GM18858 (cell line): ENCODE measurements at regions not wholly inside any gene's neighbourhood (a gene's known extent, or its start where the extent isn't known, plus 50 kb on each side); places are given as distances from the start of the nearest gene placed in this dataset.
"Not testable (repeated sequence)": the region's sequence is repeated elsewhere in the genome, so short reads cannot be mapped to it uniquely, and the experiment has no call there.

ENCODE experiments used
- ATAC-seq: cut with Tn5 transposase; IDR thresholded peaks from one replicate; pipeline ENCODE4 v1.9.1; 2021; ENCODE audit not compliant: unreplicated experiment

DNA sequence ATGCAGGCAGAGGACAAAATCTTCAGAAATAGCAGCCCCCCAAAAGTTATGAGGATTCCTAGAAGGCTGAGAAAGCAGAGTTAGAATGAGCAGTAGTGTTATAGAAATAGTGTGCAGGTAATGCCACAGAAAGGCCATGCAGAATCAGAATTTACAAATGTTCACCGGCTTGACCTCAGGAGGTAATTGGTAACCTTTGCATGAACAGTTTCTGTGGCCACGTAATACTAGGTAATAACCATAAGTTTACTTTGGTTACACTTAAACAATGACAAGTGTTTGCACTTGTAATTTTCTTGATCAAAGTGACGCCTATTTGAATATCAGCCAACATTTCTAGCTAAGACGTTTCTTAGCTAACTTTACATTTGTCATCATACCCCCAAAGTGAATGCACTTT, 393.6 kb downstream of the GPAT3 start:
- no peak for ATAC-seq

GRCh38 chr4:83926950-83927349, 391.0 kb downstream of the GPAT3 start:
- ATAC-seq: no peak

DNA sequence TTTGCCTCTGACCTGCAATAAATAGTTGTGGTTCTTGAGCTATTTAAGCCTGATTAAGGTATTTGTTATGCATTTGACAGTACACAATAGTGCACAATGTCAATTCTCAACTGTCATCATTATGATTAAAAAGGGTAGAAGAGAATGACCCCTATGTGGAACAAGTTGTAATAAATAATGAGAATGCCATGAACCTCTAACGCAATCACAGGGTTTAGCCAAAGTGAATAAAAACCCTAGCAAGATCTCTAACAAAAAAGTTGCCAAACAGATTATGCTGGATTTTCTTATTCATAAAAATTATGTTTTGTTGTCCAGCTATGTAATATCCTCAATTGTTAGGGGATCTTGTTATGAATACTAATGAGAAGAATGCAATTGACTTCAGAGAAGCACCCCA, 387.4 kb downstream of the GPAT3 start:
- ATAC-seq: no peak

- ATAC-seq: no peak
Measured at GRCh38 chr4:83922402-83922801, 386.5 kb downstream of the GPAT3 start.

DNA sequence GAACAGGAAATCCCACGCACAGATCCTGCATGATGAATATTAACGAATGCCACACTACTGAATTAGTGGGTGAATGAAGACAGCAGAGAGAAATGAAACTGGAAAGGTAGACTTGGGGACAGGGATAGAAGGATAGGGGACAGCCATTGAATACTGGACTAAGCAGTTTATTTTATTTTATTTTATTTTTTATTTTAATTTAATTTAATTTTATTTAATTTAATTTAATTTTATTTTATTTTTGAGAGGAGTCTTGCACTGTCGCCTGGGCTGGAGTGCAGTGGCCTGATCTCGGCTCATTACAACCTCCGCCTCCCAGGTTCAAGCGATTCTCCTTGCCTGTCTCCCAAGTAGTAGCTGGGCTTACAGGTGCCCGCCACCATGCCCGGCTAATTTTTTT, 385.2 kb downstream of the GPAT3 start:
- no peak for ATAC-seq

DNA sequence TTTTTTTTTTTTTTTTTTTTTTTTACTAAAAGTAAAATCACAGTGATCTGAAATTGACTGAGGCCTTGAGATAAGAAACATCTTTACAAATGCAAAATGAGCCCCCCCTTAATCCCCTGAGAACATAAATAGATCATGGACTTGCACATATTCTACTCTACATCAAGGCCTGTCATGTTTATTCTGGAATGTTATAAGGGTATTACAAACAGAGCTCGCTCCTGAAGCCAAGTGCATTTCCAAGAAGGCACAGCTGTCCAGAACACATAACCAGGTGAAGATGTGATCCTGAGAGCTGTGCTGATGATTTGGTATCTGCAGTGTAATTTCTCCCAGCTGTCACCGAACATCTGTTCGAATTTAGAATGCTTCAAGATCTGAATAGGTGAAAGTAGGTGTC, 384.5 kb downstream of the GPAT3 start:
- no peak for ATAC-seq

DNA sequence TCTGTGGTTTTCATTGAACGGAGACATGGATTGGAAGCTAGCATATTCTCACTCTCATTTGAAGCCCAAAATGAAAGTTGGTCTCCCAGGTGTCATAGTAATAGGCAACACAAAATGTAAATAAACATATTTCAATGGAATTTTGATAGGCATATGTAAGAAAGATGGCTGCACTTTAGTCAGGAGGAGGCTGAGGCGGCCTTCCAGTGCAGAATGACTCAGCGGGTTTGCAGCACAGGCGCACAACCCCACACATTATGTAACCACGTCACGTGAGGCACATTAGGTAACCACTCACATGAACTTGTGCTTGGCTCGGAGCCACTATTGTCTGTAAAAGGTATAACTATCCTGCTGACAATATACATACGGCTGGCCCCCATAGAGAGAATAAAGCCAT, 381.7 kb downstream of the GPAT3 start:
- ATAC-seq: no peak

DNA sequence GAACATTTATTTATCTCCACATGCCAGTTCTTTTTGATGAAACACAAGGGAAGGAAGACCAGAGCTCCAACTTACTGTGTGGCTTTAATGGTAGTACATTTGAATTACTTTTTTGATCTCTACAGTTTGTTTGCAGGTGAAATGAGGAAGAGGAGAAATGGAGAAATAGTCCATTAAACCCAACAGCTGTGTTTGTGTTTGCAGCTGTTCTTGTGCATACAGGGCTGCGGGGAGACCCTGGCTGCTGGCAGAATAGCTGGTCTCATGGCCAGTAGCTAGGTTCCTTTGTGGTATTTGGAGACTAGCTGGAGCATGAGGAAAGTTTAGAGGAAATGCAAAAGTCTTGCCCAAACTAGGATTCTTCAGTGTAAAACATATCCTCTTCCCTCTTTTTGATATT, 374.8 kb downstream of the GPAT3 start:
- ATAC-seq: no peak

DNA sequence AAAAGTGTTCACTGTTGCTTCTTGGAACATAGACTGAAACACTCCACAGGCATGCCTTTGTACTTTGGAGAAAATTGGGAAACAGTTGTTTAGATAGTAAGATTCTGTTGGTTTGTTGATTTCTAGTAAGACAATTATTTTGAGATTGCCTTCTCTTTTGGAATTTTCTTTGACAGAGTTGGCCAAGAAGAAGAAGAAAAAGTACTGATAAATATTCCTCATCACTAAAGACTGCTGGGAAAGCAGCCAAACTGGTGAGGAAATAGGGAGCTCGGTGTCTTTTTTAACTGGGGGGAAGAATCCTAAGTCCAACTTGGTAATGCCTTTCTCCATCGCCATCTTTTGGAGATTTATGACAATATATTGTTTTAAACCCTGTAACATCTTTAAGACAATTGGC, 370.7 kb downstream of the GPAT3 start:
- ATAC-seq: no peak

GRCh38 chr4:83905952-83906351, 370.0 kb downstream of the GPAT3 start:
- ATAC-seq: no peak

DNA sequence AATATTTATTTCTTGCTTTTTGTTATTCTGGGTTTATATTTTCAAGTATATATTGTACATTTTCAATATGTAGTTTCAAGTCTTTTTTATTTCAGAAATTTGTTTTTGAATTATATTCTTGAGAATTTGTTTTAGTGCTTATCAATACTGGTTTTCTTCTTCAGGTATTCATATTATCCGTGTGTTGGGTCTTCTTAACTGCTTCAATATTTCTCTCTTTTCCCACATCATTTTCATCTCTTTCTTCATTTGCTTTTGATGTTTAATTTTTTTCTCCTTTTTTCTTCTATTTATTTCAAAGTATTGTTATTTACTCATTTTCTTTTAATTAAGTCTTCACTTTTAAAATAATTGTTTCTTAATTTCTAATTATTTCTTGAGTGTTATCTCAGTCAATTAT, 367.8 kb downstream of the GPAT3 start:
- ATAC-seq: not testable (repeated sequence)

- ATAC-seq: no peak
Measured at GRCh38 chr4:83894831-83895230, 358.9 kb downstream of the GPAT3 start.

DNA sequence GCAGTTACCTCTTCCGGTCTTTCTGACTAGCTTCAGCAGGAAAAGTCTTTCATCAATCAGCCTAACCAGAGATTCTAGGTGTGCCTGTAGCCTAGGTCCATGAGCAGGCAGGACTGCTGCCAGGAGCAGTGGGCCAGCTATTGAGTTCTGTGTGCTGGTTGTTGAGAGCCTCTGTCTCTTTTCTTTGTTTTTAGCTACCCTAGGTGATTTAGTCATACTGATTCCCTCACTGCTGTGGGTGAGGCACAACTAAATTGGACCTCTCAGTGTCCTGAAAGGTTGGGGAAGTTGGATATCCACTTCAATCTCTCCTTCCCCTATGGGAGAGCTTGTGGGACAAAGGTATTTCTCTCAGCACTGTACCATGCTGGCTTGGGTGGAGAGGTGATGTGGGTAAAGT, 354.9 kb downstream of the GPAT3 start:
- no peak for ATAC-seq

- no peak for ATAC-seq
Measured at GRCh38 chr4:83890231-83890630, 354.3 kb downstream of the GPAT3 start.

DNA sequence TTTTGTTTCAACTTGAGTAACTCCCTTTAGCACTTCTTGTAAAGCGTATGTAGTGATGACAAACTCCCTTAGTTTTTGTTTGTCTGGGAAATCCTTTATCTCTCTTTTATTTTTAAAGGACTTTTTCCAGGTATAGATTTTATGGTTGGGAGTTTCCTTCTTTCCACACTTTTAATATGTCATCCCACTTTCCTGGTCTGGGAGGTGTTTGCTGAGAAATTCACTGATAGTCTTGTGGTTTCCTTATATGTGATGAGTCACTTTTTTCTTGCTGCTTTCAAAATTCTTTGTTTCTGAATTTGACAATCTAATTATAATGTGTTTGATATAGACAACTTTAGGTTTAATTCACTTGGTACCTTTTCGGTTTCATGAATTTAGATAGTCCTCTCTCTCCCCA, 353.9 kb downstream of the GPAT3 start:
- ATAC-seq: no peak

DNA sequence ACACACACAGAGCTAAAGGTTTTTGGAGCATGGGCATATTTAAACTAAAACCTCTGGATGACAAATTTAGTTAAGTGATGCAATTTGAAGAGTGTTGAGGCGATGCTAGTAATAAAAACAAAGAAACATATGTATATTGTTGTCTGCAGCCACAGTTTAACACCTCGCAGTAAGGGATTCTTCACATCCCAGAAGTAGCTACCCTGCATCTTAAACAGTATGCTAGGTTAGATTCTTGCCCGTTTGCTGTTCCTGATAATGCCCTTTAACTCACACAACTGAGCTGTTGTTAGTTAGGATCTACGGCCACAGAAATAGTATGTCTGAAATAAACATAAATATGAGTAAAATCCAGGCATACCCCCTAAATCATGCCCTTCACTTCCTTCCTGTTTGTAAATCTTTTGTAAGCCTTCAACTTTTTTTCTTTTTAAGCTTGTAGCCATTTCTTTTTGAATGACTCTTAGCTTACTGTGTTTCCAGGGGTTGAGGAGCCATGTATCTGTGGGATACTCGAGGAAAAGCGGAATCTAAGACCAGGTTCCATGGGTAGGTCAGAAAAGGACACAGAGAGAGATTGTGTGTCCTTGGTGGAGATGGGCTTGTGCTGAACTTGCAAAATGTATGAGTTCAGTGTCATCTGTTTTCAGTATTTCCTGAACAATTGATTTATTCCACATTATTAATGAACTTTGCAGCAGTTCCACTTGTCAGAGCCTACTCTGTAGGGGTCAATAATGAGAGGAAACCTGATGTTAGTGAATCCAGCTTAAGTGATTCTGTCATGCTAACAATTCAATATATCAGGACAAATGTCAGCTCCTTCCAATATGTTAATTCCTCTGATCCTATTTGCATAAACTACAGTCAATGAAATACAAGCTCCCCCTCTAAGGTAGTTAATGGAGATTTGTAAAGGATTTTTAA, 349.6 kb downstream of the GPAT3 start:
- ATAC-seq: no peak

DNA sequence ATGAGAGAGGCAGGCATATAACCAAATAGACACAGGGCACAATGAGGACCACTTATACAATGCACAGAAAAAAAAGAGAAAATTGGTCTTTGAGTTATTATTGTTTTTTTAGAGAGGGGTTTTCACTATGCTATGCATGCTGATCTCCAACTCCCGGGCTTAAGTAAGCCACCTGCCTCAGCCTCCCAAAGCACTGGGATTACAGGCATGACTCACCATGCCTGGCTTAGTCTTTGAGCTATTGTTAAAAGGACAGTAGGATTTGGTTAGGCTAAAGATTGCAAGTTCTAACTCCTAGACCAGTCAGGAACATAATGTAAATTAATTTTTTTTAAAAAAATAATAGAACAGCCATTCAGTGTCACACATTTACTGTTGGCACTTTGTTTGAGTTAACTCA, 340.1 kb downstream of the GPAT3 start:
- ATAC-seq: no peak

GRCh38 chr4:83875437-83875836, 339.5 kb downstream of the GPAT3 start:
- ATAC-seq: no peak

- no peak for ATAC-seq
Measured at GRCh38 chr4:83873996-83874395, 338.1 kb downstream of the GPAT3 start.

- no peak for ATAC-seq
Measured at GRCh38 chr4:83870328-83870950, 334.5 kb downstream of the GPAT3 start.

DNA sequence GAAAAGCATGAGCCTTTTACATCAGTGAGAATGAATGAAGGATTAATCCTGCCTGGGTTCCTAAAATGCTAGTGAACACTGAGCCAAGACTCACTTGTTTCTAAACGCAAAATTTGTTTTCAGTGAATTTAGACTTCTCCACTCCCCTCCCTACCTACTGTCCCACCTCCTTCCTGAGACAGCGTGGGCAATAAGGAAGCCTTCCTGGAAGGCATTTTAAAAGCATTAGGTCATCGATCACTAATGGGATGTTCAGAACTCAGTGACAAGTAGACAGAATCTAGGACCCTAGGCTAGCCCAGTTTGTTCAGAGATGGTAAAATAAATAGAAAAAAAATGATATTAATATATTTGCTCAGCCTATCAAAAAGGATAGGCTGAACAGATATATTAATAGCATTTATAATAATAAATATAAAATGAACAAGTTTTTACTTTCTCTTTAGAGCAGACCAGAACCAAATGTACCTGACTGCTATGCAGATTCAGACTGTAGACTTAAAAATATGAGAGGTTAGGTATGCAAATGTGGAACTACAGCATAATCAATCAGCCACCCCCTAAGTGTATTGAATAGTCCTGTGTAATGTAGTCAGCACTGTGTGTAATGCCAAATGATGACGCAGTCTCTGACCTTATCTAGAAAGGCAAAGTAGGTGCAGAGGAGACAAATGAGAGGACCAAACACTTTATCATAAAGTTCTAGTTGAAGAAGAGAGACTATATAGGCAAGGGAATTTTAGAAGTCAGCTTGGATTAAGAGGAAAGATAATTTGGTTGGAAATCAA, 331.1 kb downstream of the GPAT3 start:
- no peak for ATAC-seq
